ENCODE measurements at regions not wholly inside any gene's neighbourhood (a gene's known extent, or its start where the extent isn't known, plus 50 kb on each side); places are given as distances from the start of the nearest gene placed in this dataset.

DNA sequence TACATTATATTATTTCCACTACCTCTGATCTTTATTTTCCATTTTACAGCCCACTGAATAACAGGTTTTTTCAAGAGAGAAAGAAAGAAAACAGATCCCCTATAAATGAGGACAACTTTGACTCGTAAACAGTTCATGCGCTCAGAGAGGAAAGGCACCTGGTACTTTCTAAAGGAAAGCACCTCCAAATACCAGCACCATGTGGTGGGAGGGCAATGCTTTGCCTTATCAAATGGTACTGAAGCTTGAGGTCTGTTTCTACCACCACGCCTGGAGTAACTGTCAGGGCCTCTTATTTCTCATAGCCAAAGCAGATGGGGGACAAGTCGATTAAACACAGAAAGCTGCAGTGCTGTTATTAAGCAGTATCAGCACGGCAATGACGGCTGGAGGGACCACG, 510.3 kb upstream of the ZFHX3 start:
- DNase-seq, result no peak

DNA sequence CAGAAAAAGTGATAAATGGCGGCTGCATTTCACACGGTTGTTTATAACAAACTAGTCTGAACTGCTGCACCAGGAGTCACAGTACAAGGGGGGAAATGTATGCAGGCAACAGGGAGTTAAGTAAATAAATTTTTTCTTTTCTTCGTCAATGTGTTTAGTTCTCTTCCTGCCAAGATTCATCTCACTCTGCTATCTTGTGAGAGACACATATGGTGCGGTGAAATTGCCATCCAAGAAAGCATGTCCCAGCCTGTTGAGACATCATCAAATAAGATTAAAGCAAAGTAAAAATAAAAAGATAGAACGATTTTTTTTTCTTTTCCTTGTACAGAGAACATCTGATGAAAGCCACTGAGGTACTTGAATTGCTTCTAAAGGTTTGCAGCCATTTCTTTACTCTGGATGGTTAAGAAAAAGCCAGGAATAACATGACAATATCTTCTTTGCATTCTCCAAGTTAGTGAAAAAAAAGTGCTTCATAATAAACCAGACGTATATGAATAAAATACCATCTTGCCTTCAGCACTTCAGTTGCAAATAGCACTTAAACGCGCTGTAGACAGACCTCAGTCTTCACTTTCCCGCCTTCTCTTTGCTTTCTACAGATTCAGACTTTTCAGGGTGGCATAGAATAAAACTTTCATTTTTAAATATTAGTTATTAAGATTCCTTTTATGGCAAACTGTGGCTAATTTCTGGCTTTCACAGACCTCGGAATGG, 506.2 kb upstream of the ZFHX3 start:
- no peak for DNase-seq

DNA sequence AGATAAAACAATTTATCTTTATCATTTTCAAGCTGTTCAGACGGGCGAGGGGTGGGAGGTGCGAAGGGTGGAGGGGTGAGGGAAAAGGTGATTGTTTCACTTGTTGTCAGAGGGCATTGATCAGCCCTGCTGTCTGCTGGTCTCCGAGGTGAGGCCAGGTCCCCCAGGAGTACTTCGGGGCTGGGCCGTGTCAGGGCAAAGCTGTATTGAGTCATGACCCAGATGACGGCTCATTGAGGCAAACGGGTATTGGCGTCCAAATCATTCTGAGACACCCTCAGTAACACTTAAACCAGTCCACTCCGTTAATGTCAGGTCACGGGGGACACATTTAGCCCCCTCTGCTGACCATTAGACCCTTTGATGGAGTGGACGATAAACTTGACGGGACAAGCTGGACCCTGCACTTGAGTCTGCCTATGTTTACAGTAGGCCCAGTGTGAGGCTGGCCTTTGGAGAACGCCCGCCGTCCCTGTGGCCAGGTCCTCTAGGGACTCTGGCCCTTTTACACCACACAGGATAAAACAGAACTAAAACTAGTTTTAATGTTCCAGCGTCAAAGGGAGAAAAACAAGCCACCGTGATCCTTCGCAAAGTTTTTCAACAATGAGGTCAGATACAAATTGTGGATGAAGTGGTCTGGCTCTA, 502.2 kb upstream of the ZFHX3 start:
- peak; percentile 58 to 62 for DNase-seq

DNA sequence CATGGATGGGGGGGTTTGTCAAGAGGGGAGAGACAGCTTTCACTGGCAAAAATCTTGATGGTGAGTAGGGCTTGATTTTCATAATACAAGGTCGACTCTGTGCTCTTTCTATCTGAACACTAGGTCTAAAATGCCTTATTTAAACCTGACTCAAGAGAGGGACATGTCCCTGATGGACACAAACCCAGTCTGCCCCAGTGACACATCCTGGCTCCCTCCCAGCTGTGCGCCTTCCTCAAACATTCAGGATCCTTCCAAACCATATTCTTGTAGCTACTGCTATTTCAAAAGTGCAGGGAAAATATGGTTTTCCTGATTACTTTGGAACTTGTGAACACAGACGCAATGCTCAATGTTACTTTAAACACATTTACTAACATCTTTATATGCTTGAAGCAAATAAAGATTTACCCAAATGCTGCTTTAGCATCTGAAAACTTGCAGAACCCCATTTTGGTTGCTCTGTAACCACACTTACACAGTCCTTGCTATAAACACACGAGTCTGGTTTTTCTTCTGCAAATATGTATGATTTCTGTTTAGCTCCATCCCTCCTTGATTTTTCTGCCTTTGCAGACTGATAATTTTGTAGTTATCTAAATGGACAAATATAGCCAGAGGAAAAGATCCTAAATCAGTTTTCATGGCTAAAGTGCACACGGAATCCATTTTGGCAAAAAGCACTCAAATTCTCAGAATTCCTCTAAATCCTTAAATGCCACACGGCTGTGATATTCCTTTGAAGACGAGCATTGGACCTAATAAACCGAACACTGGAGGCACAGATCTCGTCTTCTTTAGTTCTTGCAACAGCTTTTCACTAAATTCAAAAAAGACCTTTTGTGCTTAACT, 499.9 kb upstream of the ZFHX3 start:
- no peak for DNase-seq

DNA sequence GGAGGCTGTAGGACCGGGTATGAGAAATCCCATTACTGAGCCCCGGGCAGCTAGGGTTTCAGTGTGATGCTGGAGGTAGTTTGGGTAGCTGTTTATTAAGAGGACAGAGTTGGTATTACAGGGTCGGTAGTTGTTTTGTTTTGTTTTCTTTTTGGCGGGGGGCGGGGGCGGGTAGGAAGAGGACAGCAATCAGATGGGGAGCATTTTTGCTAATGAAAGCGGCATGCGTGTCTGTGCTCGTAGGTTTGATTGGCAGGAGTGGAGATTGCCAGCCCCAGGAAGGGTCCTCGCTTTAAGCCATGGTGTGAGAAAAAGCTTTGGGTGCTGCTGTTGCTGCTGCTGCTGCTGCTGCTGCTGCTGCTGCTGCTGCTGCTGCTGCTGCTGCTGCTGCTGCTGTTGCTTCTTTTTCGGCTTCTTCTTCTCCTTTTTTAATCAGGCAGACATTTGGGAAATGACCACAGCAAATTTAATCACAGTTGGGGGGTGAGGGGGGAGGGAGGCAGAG, 498.5 kb upstream of the ZFHX3 start:
- DNase-seq, result peak in 1 of 2 experiments; percentile 32

DNA sequence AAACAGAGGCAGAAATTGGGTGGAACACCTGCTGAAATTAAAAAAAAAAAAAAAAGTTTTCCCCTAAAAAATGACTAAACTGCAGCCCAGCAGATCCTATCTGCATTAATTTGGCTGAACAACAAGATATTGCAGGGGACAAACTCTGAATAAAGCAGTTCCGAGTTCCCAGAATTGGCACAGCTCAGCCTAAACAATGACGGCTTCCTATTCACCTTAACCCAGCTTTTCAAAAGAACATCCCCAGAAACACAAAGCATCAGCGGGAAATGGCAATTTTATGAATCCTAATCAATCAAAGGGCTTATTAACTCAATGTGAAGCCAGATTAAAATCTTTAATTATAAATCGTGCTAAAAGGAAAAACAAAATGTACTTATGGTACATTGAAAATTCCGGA, 497.8 kb upstream of the ZFHX3 start:
- DNase-seq, result no peak

DNA sequence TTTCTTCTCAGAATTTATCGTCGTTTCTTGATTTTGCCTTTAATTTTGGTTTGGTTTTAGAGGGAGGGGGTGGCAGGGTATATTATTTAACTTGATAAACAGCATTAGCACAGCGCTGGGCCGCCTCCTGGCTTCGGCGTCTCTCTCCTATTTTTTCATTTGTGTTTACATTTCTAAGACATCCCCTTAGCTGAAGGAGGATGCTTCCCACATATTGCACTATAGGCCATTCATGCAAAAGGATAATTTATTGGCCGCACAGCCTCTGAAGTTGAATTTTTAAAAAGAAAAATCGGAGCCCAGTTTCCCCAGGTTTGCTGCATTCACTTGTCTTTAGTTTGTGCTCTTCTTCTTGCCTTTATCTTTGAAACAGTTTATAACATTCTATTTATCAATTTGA, 497.4 kb upstream of the ZFHX3 start:
- DNase-seq, result no peak

DNA sequence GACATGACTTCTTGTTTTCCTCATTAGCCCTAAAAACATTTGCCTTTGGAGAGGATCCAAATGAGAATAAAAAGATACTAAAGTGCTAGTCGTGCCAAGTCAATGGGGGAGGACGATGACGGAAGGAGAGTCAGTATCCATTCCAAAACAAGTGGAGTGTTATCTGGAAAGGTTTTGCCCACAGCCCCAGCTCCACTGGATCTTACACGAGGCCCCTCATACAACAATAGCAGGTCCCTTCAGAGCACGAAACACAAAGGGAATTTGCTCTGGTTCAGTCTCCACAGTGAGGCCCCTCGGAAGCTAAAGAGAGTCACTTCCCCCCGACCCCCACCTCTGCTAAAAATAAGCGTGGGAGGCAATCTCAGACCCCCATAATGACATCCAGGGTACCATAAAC, 496.9 kb upstream of the ZFHX3 start:
- DNase-seq, result no peak

DNA sequence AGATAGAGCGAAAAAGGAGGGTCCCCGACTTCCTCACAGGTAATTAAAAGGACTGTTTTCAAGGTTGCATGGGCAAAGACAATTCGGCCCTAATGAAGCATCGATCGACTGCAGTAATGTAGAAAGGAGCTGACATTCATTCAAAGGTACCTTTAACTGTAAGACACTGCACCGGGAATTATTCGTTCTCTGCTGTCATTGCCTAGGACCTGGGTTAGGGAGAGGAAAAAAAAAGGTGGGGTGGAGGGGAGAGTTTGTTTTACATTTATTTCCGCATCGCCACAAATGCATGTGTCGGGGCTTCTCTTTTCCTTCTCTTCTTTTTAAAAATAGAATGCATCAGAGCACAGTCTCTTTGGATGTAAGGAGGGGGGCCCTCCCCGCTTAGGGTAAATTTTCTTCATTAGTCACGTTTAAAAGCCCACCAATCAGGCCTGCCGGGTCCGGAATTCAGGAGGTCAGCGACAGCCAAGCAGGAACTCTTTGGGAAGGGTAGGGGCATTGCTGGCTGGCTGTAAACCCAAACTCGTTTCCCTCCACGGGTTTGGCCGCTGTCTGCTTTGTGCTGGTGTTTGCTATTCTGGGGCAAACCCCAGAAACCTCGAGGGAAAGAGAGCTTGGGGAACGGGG, 496.2 kb upstream of the ZFHX3 start:
- no peak for DNase-seq

DNA sequence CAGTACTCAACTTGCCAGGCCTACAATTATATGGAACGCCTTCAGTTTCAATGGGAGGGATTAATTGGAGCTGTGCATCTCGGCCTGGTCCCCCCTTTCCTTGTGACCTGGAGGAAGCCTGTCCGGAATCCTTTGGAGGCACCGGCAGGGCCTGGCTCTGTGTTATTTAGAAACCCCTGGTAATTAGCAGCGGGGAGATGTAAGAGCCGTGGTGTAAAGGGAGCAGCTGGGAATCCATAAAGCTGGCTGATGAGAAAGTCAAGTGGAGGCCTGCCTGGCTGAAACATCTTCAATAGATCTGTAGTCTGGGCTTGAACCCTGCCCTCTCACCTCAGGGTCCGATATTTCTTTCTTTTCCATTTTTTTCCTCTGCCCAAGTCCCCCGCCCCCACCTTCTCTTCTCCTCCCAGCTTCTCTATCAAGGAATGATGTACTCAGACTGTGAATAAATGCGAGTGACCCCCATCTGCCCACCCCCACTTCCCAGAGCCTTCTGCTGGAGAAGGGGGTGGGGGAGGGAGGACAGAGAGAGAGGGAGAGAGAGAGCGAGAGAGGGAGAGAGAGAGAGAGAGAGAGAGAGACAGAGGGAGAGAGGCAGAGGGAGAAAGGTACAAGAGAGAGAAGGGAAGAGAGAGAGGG, 495.5 kb upstream of the ZFHX3 start:
- no peak for DNase-seq

DNA sequence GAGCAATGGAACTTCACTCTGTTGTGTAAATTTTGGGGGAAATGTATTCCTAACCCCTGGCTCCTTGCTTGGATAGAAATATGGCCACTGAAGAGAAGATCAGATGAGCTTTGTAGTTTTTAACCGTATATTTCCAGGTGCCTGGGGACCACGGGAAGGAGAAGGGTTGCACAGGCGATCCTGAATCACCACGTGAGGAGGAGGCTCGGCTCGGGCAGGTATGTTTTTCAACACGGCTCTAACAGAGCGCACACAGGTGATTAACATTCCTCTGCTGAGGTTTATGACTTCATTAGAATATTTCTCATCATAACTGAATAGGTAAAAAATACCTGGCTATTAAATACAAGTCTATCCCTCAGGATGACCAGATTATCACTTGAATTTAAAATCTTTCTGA, 495.0 kb upstream of the ZFHX3 start:
- DNase-seq, result no peak

DNA sequence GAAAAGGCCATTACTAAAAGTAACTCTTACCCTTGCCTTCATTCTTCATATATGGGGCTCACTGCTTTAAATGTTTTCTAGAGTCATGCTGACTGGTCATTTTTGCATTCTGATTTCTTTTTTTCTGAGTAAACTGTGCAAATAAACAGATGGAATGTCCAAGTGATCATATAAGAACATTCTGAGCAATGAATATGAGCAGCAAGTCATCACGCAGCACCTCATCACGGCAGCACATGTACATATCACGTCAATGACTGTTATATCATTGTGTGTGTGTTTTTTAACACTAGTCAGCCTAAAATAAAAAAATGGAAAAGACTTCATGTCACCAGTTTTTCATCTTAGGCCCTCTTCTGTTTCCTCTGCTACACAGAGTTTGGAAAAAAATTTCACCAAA, 490.0 kb upstream of the ZFHX3 start:
- DNase-seq, result no peak

DNA sequence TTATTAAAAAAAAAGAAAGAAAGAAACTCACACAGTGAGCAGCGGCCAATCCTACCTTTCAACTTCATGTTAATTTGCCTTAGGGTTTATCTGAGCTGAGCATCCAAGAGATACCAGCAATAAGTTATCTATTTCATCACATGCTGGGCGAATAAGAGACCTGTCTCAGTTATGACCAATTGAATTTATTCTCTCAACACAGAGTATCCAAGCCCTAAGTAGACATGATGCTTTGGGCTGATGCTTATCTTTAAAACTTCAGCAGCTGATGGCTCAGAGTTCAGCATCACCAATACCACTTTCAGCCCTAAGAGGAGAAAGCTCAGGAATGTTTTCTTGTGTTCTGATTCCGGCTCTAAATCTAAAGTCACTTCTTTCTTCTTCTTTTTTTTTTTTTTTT, 489.0 kb upstream of the ZFHX3 start:
- DNase-seq, result no peak

DNA sequence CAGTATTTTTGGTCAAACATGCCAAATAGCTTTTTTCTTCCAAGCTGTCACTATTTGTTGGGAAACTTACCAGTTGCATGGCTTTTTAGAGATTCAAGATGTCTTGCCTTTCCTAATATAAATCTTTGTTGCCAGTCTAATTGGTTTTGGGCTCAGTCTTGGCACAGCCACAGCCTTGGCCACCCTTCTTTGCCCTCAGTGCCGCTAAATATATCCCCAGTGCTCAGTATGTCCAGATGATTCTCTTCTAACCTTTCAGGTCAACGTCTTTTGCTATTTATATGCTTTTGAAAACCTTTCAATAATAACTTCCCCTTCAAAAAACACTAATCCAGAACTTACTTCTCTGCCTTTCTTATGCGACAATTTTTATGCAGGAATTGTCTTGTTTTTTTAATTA, 483.1 kb upstream of the ZFHX3 start:
- no peak for DNase-seq

DNA sequence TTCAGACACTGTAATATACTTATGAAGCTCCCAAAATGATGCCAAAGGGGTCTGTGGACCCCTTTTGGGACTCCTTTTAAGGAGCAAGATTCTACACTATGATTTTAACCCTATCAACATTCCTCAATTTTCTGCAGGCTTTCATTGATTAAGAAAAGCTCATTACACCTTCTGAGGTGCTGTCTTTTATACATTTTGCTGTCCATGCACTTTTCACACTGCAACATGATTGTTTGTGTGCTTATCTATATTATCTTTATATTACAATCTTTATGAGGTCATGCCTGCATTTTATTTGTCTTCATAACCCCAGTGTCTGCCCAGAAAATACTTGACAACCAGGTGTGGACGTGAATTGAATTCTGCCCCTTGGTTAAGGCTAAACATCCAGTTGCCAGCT, 482.6 kb upstream of the ZFHX3 start:
- no peak for DNase-seq

DNA sequence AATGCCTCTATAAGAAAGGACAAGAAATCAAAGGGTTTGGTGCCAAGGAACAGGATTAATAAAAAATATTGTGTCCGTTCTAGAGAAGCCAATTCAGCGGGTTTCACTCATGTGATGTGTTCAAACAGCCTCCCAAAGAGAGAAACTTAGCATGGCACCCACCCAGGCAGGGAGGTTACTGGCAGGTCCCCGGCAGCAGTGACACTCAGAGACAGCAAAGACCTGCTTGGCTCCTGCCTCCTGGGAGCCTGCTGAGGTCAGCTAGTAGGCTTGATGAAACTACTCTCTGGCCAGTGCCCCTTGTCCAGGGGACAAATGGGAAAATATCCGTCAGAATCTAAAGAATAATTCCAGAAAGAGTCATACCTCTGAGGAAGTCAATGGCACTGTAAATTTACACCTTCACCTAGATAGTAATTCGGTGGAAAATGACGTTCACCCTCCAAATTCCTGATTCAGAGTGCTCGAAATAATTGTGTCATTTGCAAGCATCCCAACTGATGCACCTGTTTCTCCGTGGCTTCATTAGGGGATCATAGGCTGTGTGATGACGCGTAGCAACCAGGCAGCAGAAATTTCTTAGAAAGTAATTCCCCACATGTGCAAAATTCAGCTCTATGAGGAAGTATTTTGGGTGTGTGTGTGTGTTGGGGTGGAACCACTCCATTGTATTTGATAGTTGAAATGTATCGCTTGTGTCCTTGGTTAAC, 481.5 kb upstream of the ZFHX3 start:
- no peak for DNase-seq

DNA sequence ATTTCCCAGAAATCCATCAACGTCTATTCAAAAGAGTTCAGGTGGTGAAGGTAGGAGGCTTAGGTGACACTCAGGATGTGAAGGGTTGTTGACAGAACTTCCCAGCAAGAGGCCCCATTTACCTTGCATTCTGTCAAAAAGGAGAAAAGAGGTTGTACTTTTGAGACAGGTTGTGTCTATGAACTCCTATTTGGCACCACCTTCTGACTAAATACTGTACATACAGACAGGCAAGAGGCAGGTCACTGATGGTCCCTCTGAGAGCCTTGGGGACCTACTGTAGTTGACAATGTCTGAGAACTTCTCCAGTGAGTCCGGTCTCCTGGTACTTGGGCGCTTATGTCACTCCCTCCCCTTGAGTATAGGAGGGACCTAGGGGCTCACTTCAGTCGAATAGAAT, 479.3 kb upstream of the ZFHX3 start:
- peak in 1 of 2 experiments; percentile 3 for DNase-seq

DNA sequence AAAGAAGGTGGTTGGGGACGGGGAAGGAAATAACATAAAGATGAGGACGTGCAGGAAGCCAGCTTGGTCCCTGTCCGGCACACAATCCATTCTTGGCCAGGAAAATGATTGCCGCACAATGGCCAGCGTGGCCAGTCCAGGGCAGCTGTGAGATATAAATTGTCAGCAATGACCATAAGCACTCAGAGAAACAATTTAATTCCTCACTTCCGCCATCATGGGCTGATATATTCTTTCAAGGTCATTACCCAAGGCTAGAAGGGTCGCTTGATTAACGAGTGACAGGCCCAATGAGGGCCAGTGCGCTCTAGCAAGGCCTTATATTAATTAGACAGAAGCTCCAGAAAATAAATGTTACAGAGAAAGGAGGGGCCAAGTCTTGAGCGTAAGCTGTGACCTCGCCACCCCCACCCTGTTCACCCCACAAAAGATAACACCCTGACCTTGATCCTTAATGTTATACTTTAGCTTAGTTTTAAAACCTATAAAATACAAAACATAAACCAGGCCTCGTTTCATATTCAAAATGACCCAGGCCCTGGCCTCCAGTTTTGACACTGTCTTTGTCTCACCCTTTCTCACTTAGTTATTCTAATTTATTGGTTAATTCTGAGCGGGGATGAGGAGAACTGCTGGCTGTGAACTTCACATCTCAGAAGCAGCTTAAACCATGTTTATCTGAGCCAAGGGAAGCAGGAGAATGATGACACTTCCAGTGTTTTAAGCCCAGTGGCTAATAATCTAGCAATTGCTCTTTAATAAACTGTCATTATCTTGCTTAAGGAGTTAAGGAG, 478.3 kb upstream of the ZFHX3 start:
- no peak for DNase-seq

DNA sequence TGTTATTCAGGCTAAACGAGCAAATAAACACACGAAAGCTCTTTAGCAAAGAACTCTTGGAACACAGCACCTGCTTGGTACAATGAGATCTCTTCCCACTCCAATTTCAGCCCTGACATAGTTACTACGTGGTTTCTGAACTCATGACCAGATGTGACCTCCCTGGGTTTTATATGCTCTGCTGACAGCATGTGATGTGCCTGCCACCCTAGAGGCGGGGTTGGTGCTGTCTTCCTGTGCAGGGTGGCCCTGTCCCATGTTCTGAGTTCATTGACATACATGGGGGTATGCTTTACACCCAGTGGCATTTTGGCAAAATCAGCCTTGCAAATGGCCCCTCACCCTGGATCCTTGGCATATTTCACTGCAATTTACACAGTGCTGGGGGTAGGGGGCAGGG, 475.3 kb upstream of the ZFHX3 start:
- DNase-seq, result no peak

DNA sequence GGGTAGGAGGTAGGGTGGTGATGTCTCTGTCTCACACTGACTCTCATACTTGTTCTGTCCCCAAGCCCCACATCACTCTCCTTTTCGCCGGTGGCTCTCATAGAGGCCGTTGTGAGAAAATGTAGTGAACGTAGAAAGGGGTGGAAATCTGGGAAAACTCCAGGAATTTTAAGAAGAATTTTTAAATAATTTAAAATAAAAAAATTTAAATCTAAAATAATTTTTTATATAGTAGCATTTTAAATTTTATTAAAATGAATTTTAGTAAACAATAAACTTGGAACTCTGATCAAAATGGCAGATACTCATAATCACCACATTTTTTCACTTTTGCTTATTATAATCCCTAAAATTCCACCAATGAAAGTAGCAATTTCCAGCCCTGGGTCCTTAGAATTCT, 473.6 kb upstream of the ZFHX3 start:
- no peak for DNase-seq

DNA sequence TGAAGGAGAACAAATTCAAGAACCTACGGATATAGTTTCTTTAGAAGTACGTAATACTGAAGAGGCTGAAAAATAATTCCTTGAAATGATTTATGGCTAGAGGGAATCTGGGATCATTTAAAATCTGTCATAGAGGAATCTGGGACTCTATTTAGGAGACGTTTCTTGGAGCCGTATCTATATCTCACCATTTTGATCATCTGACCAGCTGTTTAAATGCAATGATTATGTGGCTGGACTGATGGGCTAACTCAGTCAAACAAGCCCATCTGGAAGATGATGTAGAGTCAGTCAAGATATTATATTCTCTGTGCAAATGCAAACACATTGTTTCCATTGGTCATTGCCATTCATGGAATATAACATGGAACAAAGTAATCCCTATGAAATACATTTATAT, 467.7 kb upstream of the ZFHX3 start:
- DNase-seq, result no peak
